ENCODE measurements at regions not wholly inside any gene's neighbourhood (a gene's known extent, or its start where the extent isn't known, plus 50 kb on each side); places are given as distances from the start of the nearest gene placed in this dataset.
"Not testable (repeated sequence)": the region's sequence is repeated elsewhere in the genome, so short reads cannot be mapped to it uniquely, and the experiment has no call there.

DNA sequence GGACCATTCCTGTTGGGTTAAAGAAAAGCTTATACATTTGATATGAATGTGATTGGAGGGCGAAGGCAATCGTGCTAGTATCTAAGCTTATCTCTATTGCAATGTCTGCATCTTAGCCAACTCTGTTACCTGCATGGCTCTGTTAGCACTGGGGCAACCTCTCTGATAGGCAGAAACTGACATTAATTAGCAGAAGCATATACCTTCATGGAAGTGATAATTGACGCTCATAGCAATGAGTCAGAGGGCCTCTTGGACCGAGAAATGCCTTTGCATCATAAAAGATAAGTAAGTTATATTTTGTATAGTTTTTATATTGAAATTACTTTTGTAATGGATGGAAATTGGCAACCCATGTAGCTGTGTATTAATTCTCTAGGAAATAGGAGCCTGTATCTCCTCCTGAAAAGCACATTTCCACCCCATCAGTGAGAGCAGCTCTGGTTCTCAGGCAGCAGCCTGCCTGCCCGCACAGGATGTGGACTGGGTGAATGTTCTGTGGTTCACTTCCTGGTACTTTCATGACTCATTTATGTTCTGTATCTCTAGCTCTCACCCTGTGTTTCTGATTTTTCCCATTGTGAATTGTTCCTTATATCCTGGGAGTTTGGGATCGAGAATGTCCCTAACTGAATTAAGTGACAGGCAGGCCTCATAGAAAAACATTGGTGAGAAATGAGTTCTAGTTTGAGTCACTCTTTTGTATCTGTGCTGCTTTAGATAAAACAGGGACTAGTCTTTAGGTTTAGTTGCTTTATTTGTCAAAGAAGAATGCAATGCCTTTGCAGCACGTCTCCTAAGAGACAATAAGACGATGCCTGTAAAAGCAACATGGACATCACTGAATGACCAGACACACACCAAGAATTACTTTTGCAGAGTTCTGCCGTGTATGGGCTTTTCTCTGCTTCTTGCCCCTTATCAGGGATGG, 344.9 kb downstream of the DCDC2C start:
- peak; percentile 24 for DNase-seq (ENCODE audit: low spot score)

GRCh38 chr2:4049463-4049862, 346.1 kb downstream of the DCDC2C start:
- DNase-seq (ENCODE audit: low spot score) = no peak

DNA sequence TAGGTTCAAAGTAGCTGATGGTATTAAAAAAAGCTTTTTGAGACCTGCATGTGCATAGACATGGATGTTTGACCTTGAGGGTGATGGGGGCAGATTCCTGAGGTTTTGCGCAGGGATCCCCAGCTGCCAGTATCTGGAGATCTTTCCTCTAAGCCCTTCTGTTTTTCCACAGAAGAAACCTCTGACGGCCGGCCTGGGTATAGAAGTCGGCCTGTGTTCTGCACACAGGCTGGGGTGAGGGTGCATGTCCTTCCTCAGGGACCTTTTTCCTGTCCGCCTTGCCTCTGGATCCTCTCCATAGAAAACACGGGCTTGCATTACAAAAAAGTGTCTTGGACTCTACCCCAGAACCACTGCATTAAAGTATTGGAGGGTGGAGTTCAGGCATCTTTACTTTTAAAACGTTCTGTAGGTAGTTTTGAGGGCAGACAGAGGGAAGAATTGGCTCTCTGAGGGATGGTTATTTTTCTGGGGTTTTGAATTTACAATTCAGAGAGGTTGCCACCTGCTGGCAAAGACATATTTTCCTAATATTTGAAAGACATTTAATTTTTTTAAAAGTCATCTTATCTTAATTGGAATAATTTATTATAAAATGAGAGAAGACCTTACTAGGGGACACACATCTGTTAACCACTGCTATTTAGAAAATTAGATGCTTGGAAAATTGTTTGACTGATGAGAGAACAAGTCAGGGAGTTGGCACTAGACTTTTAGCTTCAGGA, 350.6 kb downstream of the DCDC2C start:
- no peak for DNase-seq (ENCODE audit: low spot score)

- no peak for DNase-seq (ENCODE audit: low spot score)
Observed at GRCh38 chr2:4066217-4066616, 362.8 kb downstream of the DCDC2C start.

DNA sequence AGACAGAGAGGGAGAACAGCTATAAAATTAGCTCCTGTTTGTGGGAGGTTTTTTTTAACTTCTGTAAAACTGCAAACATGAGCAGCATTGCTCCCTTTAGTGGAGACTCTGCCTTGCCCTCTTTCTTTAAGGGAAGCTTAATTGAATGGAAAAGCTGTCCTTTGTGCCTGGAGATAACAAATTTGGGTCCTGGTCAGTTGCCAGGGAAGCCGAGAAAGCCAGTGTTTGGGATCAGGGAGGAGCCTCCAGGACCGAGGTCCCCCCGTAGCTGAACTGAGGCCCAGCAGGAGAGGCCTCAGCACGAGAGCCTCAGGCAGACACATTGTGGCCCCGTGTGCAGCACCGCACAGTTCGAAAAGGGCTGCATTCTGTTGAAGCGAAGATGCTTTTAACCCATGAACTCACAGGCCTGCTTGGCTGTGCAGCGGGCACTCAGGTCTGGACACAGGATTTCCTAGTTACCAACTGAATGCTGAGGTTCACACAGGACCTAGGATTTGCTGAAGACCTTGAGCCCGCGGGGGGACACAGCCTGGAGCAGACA, 369.7 kb downstream of the DCDC2C start:
- DNase-seq (ENCODE audit: low spot score) = no peak

DNA sequence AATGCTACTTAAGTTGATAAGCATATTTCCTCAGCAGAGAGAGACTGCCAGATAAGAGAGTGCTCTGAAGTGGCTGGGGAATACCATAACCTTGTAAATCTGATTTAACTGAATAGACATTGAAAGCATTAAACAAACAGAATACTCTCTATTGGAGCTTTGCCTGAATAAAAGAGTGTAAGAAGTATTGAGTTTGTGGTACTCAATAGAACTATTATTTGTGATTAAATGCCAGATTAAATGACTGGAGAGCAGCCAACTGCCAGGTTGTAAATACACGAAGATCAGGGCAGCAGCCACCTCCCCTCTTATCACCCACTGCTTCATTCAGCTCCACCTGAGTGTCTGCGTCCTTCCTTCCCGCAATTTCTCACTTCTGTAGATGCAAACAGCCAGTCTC, 373.6 kb downstream of the DCDC2C start:
- no peak for DNase-seq (ENCODE audit: low spot score)

DNA sequence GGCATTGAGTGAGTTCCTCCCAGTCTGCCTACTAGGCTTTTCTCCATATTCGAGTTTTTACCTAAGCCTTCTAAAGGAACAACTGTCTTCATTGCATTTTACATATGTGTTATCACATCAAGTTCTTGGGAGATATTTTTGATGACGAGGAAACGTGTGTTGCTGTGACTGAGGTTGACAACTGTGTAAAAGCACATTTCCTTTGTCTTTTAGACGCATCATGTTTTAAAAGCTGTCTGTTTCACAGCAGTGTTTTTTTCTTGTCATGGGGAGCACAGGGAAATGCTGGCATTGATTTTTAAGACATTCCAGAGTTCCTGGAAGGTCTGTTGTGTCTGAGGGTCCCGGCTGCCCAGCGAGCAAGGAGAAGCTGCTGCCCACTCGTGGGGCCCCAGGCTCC, 381.8 kb downstream of the DCDC2C start:
- no peak for DNase-seq (ENCODE audit: low spot score)

DNA sequence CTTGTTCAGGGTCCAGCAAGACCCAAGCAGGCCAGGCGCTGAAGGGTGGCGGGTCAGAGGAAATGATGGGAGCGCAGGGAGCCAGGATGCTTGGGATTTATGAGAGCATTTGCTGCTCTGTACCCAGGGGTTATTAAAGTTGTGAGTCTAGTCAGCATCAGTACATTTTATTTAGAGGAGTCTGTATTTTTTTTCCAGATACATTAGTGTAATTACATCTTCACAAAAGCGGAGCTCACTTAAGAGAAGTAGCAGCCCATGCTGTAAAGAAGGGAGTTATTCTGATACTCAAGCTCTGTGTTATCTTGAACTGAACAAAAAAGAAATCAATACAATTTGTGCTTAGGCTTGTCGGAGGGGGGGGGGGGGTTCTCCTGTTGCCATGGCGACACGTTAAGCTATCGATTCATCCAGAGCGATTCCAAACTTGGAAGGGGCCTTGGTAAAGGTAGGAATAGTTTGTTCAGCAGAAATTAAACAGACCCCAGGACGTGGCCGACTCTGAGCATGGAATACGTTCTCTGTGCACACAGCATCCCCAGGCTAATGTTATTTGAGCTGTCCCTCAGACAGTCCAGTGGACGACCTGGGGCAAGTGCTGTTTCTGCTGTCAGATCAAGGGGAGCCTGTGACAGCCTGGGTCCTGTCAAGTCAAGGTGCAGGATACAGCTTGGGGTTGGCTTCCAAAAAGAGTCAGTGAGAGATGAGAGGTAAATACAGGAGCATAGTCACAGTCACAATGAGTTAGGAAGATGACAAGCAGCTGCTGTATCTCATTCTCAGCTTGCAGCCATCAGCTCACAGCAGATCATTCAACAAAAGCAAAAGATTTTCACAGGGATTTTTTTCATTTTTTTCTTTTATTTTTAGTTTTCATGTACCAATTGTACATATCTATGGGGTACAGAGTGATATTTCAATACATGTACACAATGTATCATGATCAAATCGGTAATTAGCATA, 387.6 kb downstream of the DCDC2C start:
- DNase-seq (ENCODE audit: low spot score) = no peak

GRCh38 chr2:4091869-4092268, 388.5 kb downstream of the DCDC2C start:
- no peak for DNase-seq (ENCODE audit: low spot score)

GRCh38 chr2:4094743-4095142, 391.4 kb downstream of the DCDC2C start:
- DNase-seq (ENCODE audit: low spot score) = no peak

DNA sequence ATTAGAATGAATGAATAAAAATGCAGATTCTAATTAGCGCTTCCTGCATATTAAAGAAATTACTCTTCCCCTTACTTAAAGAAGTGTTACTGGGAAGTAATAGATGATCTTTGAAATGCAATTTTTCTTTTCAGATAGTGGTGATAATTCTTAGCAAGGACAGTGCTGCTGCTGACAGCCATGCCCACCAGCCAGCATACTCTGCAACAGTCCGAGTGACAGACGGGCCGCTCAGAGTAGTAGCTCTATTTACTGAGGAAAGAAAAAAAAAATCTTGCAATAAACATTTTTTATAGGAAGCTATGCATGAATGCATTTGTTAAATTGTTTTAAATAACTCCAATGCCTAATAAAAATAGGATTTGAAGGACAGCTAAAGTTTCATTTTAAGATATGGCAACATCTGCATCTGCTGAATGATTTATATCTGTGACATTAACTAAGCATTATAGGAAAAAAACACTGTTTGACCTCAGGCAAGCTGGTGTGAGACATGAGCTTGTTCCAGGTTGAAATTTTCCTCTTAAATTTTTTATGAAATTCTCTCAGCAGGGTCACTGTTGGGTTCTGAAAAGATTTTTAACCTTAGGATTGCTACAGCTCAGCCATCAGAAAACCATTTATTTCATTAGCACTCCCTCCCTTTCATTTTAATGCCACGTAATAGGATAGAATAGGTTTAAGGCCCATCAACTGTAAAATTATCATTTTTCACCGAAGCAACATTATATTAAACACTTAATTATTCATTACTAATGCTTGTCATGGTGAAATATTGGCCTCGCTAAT, 393.8 kb downstream of the DCDC2C start:
- DNase-seq (ENCODE audit: low spot score) = no peak

DNA sequence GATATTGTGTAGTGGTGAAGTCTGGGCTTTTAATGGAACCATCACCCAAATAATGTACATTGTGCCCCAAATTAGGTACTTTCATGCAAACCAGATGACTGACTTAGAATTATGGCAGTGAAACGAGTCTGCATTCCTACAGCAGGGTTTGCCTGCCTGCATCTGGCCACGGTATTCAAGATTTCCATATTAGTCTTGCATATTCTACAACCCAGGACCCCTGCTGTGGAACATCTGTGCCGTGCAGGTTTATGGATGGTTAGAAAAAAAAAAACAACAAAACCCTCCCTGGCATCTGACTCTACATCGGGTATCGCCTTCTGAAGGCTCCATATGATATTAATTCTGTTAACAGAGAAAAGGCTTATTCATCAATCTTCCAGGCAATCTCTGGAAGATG, 394.8 kb downstream of the DCDC2C start:
- no peak for DNase-seq (ENCODE audit: low spot score)

DNA sequence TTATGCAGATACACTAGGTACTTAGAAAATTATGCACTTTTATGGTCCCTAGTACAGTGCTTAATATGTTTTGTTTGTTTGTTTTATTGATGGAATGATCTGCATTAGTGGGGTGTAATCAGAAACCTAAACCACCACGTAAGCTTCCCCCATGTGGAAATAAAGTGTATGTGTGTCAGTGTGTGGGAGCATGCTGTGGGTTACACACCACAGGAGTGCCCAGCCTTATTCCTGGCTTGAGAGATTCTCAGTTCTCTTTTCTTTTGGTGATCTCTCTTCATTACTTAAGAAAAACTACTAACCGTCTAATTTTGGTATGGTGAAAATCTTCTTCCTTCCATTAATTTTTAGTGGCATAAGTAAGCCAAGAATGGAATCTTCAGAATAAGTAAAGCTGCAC, 398.6 kb downstream of the DCDC2C start:
- DNase-seq (ENCODE audit: low spot score) = no peak

DNA sequence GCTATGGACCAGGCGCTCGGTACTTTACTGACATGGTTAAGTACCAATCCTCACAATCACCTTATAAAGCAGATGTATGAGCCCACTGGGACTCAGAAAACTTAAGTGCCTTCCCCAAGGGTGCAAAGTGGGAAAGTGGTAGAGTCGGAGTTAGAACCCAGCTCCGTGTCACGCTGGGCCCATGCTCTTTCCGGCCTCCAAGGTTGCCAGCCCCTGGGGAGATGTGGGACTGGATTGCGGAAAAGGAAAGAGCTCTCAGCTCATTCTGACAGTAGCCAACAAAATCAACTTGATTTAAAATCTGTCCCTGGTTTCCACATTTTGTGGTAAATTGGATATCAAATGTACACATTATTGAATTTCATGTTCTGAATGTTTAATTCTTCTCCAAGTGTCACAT, 403.8 kb downstream of the DCDC2C start:
- no peak for DNase-seq (ENCODE audit: low spot score)

DNA sequence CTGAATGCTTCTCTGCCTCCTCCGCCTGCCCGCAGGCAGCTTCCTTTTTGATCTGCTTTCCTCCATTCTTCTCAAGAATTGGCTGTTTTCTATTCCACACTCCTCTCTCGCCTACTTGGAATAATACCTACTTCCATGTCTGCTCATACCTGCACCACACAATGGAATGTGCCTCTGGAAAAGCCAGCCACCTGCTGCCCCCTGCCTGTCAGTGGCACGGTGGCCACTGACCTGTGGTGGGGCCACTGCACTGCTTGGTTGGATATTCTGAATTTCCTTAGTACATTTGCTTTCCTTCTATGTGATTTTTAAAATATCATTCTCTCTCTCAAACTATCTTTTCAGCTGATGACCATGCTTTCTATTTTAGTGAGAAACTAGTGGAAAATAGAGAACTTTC, 406.9 kb downstream of the DCDC2C start:
- no peak for DNase-seq (ENCODE audit: low spot score)

DNA sequence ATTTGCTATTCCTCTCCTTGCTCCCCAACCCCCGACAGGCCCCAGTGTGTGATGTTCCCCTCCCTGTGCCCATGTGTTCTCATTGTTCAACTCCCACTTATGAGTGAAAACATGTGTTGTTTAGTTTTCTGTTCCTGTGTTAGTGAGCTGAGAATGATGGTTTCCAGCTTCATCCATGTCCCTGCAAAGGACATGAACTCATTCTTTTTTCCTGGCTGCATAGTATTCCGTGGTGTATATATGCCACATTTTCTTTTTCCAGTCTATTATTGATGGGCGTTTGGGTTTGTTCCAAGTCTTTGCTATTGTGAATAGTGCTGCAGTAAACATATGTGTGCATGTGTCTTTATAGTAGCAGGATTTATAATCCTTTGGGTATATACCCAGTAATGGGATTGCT, 412.1 kb downstream of the DCDC2C start:
- DNase-seq (ENCODE audit: low spot score) = not testable (repeated sequence)

DNA sequence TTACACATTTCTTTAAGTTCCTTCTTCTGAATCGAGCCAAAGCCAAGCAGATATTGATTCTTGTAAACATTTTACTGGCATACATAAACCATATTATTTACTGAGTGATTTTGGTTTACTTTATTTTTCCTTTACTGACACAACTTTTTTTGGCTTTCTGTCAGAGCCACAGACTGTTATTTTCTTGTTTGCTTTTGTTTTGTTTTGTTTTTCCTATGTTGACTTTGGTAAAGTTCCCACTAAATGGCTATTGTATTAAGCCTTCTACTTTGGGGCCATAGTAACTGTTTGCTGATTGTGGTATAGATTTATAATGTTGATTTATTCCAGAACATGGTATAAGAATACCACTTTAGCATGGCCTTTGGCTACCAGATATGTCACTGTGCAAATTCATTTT, 419.4 kb downstream of the DCDC2C start:
- DNase-seq (ENCODE audit: low spot score) = no peak

DNA sequence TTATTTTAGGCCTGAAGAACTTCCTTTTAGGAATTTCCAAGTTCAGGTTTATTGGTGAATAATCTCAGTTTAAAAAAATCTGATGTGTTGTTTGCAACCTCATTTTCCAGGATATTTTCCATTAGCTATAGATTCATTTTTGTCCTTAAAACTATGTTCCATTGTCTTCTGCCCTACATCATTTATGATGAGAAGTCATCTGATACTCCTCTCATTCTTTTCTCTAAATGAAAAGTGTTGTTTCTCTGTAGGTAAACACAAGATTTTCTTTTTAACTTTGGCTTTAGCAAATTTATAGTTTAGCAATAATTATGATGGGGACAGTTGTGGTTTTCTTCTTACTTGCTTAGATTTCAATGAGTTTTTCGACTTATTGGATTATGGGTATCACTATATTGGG, 427.3 kb downstream of the DCDC2C start:
- no peak for DNase-seq (ENCODE audit: low spot score)

GRCh38 chr2:4134551-4135550, 431.5 kb downstream of the DCDC2C start:
- no peak for DNase-seq (ENCODE audit: low spot score)

DNA sequence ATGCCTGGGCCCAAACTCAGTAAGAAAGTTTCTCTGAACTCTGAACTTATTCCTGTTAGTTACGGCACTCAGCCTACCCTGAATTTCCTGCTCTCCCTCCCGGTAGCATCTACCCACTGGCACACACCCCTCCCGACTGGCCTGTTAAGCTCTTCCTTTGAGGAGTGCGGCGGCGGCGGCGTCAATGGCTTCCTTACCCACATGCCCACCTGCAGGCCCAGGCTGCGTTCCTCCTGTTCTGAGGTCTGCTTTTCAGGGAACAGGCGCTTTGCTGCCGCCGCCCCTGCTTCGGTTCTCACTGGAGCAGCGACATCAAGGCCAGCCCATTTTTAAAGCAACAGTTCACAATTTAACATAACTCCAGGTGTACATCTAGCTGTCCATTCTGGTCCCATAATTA, 432.4 kb downstream of the DCDC2C start:
- DNase-seq (ENCODE audit: low spot score) = no peak
